ENCODE measurements at regions not wholly inside any gene's neighbourhood (a gene's known extent, or its start where the extent isn't known, plus 50 kb on each side); places are given as distances from the start of the nearest gene placed in this dataset.

DNA sequence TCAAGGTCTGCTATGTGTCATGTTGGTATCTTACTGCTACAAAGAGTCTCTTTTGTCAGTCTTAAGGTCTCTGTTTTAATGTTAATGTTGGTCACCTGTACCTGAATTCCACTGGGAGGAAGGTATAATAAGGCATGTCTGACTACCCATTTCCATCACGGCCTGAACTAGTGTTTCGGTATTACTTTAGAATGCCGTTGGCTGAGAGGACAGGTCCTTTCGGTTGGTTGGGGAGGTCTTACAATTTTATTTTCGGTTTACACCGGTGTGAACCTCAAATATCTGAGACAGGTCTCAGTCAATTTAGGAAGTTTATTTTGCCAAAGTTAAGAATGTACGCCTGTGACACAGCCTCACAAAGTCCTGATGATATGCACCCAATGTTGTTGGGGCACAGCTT is 154.9 kb upstream of the ABCA1 start:
- Histone ChIP-seq H3K36me3 (no peaks in the 10 kb centered on the region), H3K4me3 (no peak overlapping the region), H3K4me1 (no peaks in the 10 kb centered on the region), H3K27me3 (no peaks in the 10 kb centered on the region), H3K27ac (no peak overlapping the region), H3K9me3 (no peaks in the 10 kb centered on the region)
- DNase-seq: no peak
- TF ChIP-seq POLR2A (IDR thresholded peaks at IDR 0.05) (no peak), CTCF (IDR thresholded peaks at IDR 0.05) (no peak)

- H3K27ac ChIP-seq: no peak overlapping the region
- no peaks in the 10 kb centered on the region for H3K4me1 ChIP-seq
- H3K27me3 ChIP-seq: no peaks in the 10 kb centered on the region
- no peak for DNase-seq
- H3K4me3 ChIP-seq: no peak overlapping the region
- no peaks in the 10 kb centered on the region for H3K9me3 ChIP-seq
- TF ChIP-seq POLR2A (IDR thresholded peaks at IDR 0.05) (no peak), CTCF (IDR thresholded peaks at IDR 0.05) (no peak)
- H3K36me3 ChIP-seq: no peaks in the 10 kb centered on the region
Observed at GRCh38 chr9:105083256-105083655, 155.3 kb upstream of the ABCA1 start.

DNA sequence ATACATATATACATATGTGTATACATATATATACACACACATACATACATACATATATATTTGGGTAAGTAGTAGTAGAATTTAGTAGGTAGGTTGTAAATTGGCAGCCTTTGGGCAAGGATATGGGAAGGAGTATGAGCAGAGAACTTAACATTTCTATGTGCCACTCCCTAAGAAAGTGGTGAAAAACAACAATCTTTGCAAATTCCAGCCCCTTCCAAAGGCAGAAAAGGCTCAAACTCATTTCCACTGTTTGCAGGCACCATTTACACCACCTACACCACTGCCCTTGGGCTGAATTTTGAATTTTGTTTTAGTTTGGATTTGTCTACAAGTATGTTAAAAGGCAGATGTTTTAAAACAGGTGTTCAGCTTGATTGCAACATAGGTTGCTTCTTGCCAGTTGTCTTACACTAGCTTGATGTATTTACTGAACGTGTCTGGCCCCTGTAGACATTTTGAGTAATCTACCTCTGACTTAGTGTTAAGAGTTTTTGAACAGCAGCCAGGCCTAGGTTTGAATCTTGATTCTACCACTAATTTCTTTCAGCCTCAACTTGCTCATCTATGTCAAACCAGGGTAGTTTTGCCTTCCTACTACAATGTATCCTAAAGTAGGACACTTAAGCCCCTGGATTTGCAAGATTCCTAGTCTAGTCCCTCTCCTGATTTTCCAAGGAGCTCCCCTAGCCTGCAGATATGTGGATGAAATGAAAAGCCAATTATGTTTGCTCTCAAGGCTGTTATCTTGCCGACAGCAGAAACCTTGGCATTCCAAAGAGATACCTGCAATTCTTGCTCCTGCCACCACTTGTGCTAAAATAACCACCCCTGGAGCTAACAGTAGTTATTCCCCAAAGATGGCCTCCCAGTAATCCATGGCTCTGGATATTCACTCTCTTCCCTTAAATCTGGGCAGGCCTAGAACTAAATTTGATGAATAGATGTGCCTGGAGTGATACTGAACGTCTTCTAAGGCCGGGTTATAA is 156.2 kb upstream of the SLC44A1 start:
- H3K9me3 ChIP-seq: no peaks in the 10 kb centered on the region
- no peak for DNase-seq
- no peak overlapping the region for H3K27ac ChIP-seq
- TF ChIP-seq POLR2A (IDR thresholded peaks at IDR 0.05) (no peak), CTCF (IDR thresholded peaks at IDR 0.05) (no peak)
- H3K4me1 ChIP-seq: no peaks in the 10 kb centered on the region
- H3K27me3 ChIP-seq: no peaks in the 10 kb centered on the region
- H3K4me3 ChIP-seq: no peak overlapping the region
- no peaks in the 10 kb centered on the region for H3K36me3 ChIP-seq

DNA sequence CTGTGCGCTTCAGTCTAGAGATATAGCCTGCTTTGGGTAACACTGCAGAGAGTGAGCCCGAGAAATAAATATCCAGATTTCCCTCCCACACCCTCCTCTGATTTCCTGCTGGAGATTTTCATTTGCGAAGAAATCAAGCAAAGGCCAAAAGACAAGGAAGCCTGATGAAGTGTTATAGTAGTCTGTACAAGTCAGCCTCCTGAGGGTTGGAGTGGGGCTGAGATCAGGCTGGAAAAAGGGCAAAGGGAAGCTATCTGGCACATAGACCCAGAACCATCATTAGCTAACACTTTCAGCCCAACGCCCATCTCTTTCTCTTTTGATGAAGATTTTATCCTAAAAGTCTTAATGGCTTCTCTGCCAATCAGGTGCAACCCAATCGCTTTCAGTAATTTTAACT is 154.6 kb upstream of the SLC44A1 start:
- no peak for DNase-seq

GRCh38 chr9:105091004-105091640 is 153.3 kb upstream of the SLC44A1 start:
- H3K4me1 ChIP-seq: no peaks in the 10 kb centered on the region
- no peak overlapping the region for H3K27ac ChIP-seq
- H3K36me3 ChIP-seq: no peaks in the 10 kb centered on the region
- no peaks in the 10 kb centered on the region for H3K27me3 ChIP-seq
- H3K4me3 ChIP-seq: no peak overlapping the region
- no peaks in the 10 kb centered on the region for H3K9me3 ChIP-seq
- TF ChIP-seq CTCF (IDR thresholded peaks at IDR 0.05): no peak
- TF ChIP-seq POLR2A (IDR thresholded peaks at IDR 0.05): no peak
- DNase-seq: no peak

More for the DNA sequence above, 154.6 kb upstream of the SLC44A1 start:
- H3K27me3 ChIP-seq: no peaks in the 10 kb centered on the region
- H3K4me3 ChIP-seq: no peak overlapping the region
- no peaks in the 10 kb centered on the region for H3K4me1 ChIP-seq
- H3K36me3 ChIP-seq: no peaks in the 10 kb centered on the region
- H3K27ac ChIP-seq: no peak overlapping the region
- no peaks in the 10 kb centered on the region for H3K9me3 ChIP-seq
- TF ChIP-seq POLR2A (IDR thresholded peaks at IDR 0.05): no peak
- TF ChIP-seq CTCF (IDR thresholded peaks at IDR 0.05): no peak

Measured in Peyer's patch (tissue), 4 donors.